ENCODE measurements at regions not wholly inside any gene's neighbourhood (a gene's known extent, or its start where the extent isn't known, plus 50 kb on each side); places are given as distances from the start of the nearest gene placed in this dataset.

DNA sequence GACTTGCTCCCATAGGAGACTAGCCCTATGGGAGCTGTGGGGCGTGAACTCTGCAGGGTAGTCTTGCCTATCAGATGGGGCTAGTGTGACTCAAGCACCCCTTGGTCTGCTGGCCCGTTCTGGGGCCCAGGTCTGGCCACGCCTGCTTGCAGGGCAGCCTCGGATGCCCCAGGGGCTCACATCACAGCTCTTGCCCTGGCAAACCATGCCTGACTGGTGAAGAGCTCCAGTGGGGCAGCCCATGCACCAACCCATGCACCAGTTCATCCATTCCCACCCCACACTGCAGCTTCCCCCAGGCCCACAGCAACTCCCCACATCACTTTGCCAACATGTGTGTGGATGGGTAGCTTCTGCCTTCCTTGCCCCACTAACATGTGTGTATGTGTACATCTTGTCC is 93.9 kb upstream of the PRLR start:
- H3K4me1 ChIP-seq: peaks cover 0 to 7% (median 0%) of the 10 kb centered on the region in 6 donors
- 75 to 85% (median 81%) methylated on average over 4 of the region's 4 CpGs; no CpG with 5 or more reads in 1 of the 5 donors for WGBS, 5 donors
- TF ChIP-seq POLR2AphosphoS5 (IDR thresholded peaks at IDR 0.05) (no peak), POLR2A (IDR thresholded peaks at IDR 0.05) (no peak)
- TF ChIP-seq, protein P1, sequence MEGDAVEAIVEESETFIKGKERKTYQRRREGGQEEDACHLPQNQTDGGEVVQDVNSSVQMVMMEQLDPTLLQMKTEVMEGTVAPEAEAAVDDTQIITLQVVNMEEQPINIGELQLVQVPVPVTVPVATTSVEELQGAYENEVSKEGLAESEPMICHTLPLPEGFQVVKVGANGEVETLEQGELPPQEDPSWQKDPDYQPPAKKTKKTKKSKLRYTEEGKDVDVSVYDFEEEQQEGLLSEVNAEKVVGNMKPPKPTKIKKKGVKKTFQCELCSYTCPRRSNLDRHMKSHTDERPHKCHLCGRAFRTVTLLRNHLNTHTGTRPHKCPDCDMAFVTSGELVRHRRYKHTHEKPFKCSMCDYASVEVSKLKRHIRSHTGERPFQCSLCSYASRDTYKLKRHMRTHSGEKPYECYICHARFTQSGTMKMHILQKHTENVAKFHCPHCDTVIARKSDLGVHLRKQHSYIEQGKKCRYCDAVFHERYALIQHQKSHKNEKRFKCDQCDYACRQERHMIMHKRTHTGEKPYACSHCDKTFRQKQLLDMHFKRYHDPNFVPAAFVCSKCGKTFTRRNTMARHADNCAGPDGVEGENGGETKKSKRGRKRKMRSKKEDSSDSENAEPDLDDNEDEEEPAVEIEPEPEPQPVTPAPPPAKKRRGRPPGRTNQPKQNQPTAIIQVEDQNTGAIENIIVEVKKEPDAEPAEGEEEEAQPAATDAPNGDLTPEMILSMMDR (IDR thresholded peaks at IDR 0.05 in 8 of 11, conservative IDR thresholded peaks at IDR 0.05 in 3 of 11): no peak
- no peak overlapping the region for H3K4me3 ChIP-seq
- H3K27me3 ChIP-seq (replicated peaks in 1 of 7): peaks cover 0 to 13% (median 0%) of the 10 kb centered on the region in 7 donors
- no peaks in the 10 kb centered on the region for H3K9me3 ChIP-seq
- no peak overlapping the region for H3K27ac ChIP-seq
- H3K36me3 ChIP-seq: no peaks in the 10 kb centered on the region
- intact Hi-C loops (cut with DNase I; ENCODE audit: low total_unique reads): no loop called here
- DNase-seq: no peak

GRCh38 chr5:35320029-35320428 is 89.7 kb upstream of the PRLR start:
- 75 to 86% (median 78%) methylated on average over 3 of the region's 3 CpGs for WGBS, 5 donors
- TF ChIP-seq POLR2AphosphoS5 (IDR thresholded peaks at IDR 0.05) (no peak), POLR2A (IDR thresholded peaks at IDR 0.05) (no peak)
- TF ChIP-seq, protein P1 (IDR thresholded peaks at IDR 0.05 in 8 of 11, conservative IDR thresholded peaks at IDR 0.05 in 3 of 11): no peak
- H3K27ac ChIP-seq: peak overlapping the region in 1 of 8 donors; percentile 21

GRCh38 chr5:35319333-35320002 is 89.2 kb upstream of the PRLR start:
- WGBS, 5 donors: 26 to 35% (median 31%) methylated on average over 4 of the region's 4 CpGs
- H3K36me3 ChIP-seq: no peaks in the 10 kb centered on the region
- intact Hi-C loops (cut with DNase I; ENCODE audit: low total_unique reads): no loop called here
- H3K4me1 ChIP-seq: peaks cover 0 to 10% (median 0%) of the 10 kb centered on the region in 6 donors
- TF ChIP-seq, protein P1 (IDR thresholded peaks at IDR 0.05 in 8 of 11, conservative IDR thresholded peaks at IDR 0.05 in 3 of 11): no peak
- TF ChIP-seq POLR2A (IDR thresholded peaks at IDR 0.05): no peak
- no peak for TF ChIP-seq POLR2AphosphoS5 (IDR thresholded peaks at IDR 0.05)
- H3K4me3 ChIP-seq: no peak overlapping the region
- peaks cover 0 to 12% (median 0%) of the 10 kb centered on the region in 7 donors for H3K27me3 ChIP-seq (replicated peaks in 1 of 7)
- H3K9me3 ChIP-seq: no peaks in the 10 kb centered on the region
- DNase-seq: no peak
- peak overlapping the region in 4 of 8 donors; percentile 21 to 58 (median 27) for H3K27ac ChIP-seq

More at GRCh38 chr5:35320029-35320428, 89.7 kb upstream of the PRLR start:
- H3K9me3 ChIP-seq: no peaks in the 10 kb centered on the region
- H3K4me1 ChIP-seq: peaks cover 0 to 10% (median 0%) of the 10 kb centered on the region in 6 donors
- H3K27me3 ChIP-seq (replicated peaks in 1 of 7): peaks cover 0 to 13% (median 0%) of the 10 kb centered on the region in 7 donors
- no peaks in the 10 kb centered on the region for H3K36me3 ChIP-seq
- H3K4me3 ChIP-seq: no peak overlapping the region
- DNase-seq: no peak
- intact Hi-C loops (cut with DNase I; ENCODE audit: low total_unique reads): no loop called here

GRCh38 chr5:35317586-35317985 is 87.3 kb upstream of the PRLR start:
- WGBS, 5 donors: 74 to 87% (median 85%) methylated on average over 2 of the region's 2 CpGs
- DNase-seq: no peak
- H3K27ac ChIP-seq: no peak overlapping the region

More at GRCh38 chr5:35317586-35317985, 87.3 kb upstream of the PRLR start:
- H3K4me1 ChIP-seq: peaks cover 0 to 10% (median 0%) of the 10 kb centered on the region in 6 donors
- no peak overlapping the region for H3K4me3 ChIP-seq
- no peaks in the 10 kb centered on the region for H3K36me3 ChIP-seq
- H3K27me3 ChIP-seq (replicated peaks in 1 of 7): no peaks in the 10 kb centered on the region
- intact Hi-C loops (cut with DNase I; ENCODE audit: low total_unique reads): no loop called here
- no peak for TF ChIP-seq POLR2AphosphoS5 (IDR thresholded peaks at IDR 0.05)
- no peak for TF ChIP-seq POLR2A (IDR thresholded peaks at IDR 0.05)
- TF ChIP-seq, protein P1 (IDR thresholded peaks at IDR 0.05 in 8 of 11, conservative IDR thresholded peaks at IDR 0.05 in 3 of 11): no peak
- H3K9me3 ChIP-seq: no peaks in the 10 kb centered on the region

All from spleen (tissue), 11 donors.